Gastroesophageal sphincter (tissue), 4 donors: ENCODE measurements at regions not wholly inside any gene's neighbourhood (a gene's known extent, or its start where the extent isn't known, plus 50 kb on each side); places are given as distances from the start of the nearest gene placed in this dataset.

Experiments used
- ATAC-seq: fragments of 150-250 bp; one replicate; pipeline ENCODE4 v1.9.1; 2016; ENCODE audit warnings: mild to moderate bottlenecking, moderate library complexity
- H3K27ac ChIP-seq, 4 donors: fragments of 200-600 bp; sonication (generic) in 3 of 4; 1 replicate in 3 of 4; 2 replicates in 1 of 4; pipeline ENCODE4 v1.5.1; 2016 to 2019
- H3K27me3 ChIP-seq: fragments of 200-600 bp; sonication (generic); one replicate; pipeline ENCODE4 v1.5.1; 2019
- H3K36me3 ChIP-seq, 2 donors: fragments of 200-600 bp; sonication (generic); one replicate each; pipeline ENCODE4 v1.5.1; 2019; ENCODE audit warnings: control low read depth in 1 of 2
- H3K4me1 ChIP-seq, 3 donors: fragments of 200-600 bp; sonication (generic); 1 replicate in 2 of 3; 2 replicates in 1 of 3; pipeline ENCODE4 v1.5.1; 2016 to 2019; ENCODE audit warnings: control low read depth in 2 of 3
- H3K4me3 ChIP-seq, 2 donors: fragments of 200-600 bp; sonication (generic); one replicate each; pipeline ENCODE4 v1.5.1; 2019; ENCODE audit warnings: mild to moderate bottlenecking in 1 of 2, moderate library complexity in 1 of 2
- H3K9me3 ChIP-seq, 3 donors: fragments of 200-600 bp; sonication (generic); one replicate each; pipeline ENCODE4 v1.5.1; 2017 to 2019; ENCODE audit warnings: control low read depth in 2 of 3
- CTCF ChIP-seq, 4 experiments: fragments of 200-600 bp in 2 of 4; fragments of 450-650 bp in 2 of 4; sonication (generic) in 1 of 4; IDR thresholded peaks; one replicate each; pipeline ENCODE4 v1.5.1; 2017 to 2019; ENCODE audit warnings: antibody characterized with exemption in 4 of 4, mild to moderate bottlenecking in 2 of 4, moderate library complexity in 2 of 4
- EP300 ChIP-seq: sonication (generic); formaldehyde crosslinking; IDR thresholded peaks from one replicate; pipeline ENCODE4 v1.6.1; 2017; ENCODE audit warnings: antibody characterized with exemption, mild to moderate bottlenecking
- POLR2A ChIP-seq, 2 donors: fragments of 450-650 bp; IDR thresholded peaks; one replicate each; pipeline ENCODE4 v1.6.1; 2017; ENCODE audit warnings: antibody characterized with exemption in 2 of 2, mild to moderate bottlenecking in 2 of 2, moderate library complexity in 1 of 2
- POLR2AphosphoS5 ChIP-seq: sonication (generic); formaldehyde crosslinking; IDR thresholded peaks from one replicate; pipeline ENCODE4 v1.6.1; 2017; ENCODE audit warnings: antibody characterized with exemption
- WGBS, 2 donors: methylation state at CpG; one replicate each; pipeline ENCODE4 v1.1.5; 2018; ENCODE audit warnings: low coverage in 1 of 2; 5-methylcytosine and 5-hydroxymethylcytosine counted together

- WGBS, 2 donors, result 53% methylated on average over 7 of the region's 9 CpGs; no CpG with 5 or more reads in 1 of the 2 donors
- peak; percentile 76 for ATAC-seq
- Histone ChIP-seq H3K27me3 (no peaks in the 10 kb centered on the region), H3K4me1 (peaks cover 0 to 7% (median 0%) of the 10 kb centered on the region in 3 donors), H3K36me3 (no peaks in the 10 kb centered on the region), H3K4me3 (no peak overlapping the region), H3K27ac (peak overlapping the region in 3 of 4 donors; percentile 6 to 19 (median 17)), H3K9me3 (no peaks in the 10 kb centered on the region)
- TF ChIP-seq POLR2AphosphoS5 (peak; percentile 57), CTCF (IDR thresholded peaks at IDR 0.05) (no peak)
Observed at GRCh38 chr2:20141056-20141762, 83.7 kb downstream of the SDC1 start.

- Histone ChIP-seq H3K4me3 (no peak overlapping the region), H3K27me3 (no peaks in the 10 kb centered on the region), H3K4me1 (peaks cover 0 to 7% (median 0%) of the 10 kb centered on the region in 3 donors), H3K9me3 (no peaks in the 10 kb centered on the region), H3K27ac (peak overlapping the region in 1 of 4 donors; percentile 0), H3K36me3 (no peaks in the 10 kb centered on the region)
- TF ChIP-seq POLR2A (IDR thresholded peaks at IDR 0.05) (no peak), EP300 (no peak), CTCF (IDR thresholded peaks at IDR 0.05) (no peak), POLR2AphosphoS5 (no peak)
- no peak for ATAC-seq
- 100% methylated on average over 1 of the region's 11 CpGs; no CpG with 5 or more reads in 1 of the 2 donors for WGBS, 2 donors
Observed at GRCh38 chr2:20140321-20141055, 84.4 kb downstream of the SDC1 start.

- no peak for ATAC-seq
Observed at GRCh38 chr2:20139407-20140172, 85.3 kb downstream of the SDC1 start.

GRCh38 chr2:20138696-20139095, 86.2 kb downstream of the SDC1 start:
- 46 to 67% methylated on average over 6 of the region's 6 CpGs for WGBS, 2 donors
- TF ChIP-seq CTCF (IDR thresholded peaks at IDR 0.05) (no peak), POLR2AphosphoS5 (no peak), POLR2A (IDR thresholded peaks at IDR 0.05) (no peak), EP300 (no peak)
- Histone ChIP-seq H3K27ac (no peak overlapping the region), H3K27me3 (no peaks in the 10 kb centered on the region), H3K4me3 (no peak overlapping the region), H3K36me3 (no peaks in the 10 kb centered on the region), H3K9me3 (no peaks in the 10 kb centered on the region), H3K4me1 (peaks cover 0 to 7% (median 0%) of the 10 kb centered on the region in 3 donors)
- ATAC-seq, result no peak

More at GRCh38 chr2:20139407-20140172, 85.3 kb downstream of the SDC1 start:
- Histone ChIP-seq H3K4me3 (no peak overlapping the region), H3K4me1 (peaks cover 0 to 7% (median 0%) of the 10 kb centered on the region in 3 donors), H3K27ac (no peak overlapping the region), H3K36me3 (no peaks in the 10 kb centered on the region), H3K9me3 (no peaks in the 10 kb centered on the region), H3K27me3 (no peaks in the 10 kb centered on the region)
- no peak for TF ChIP-seq POLR2A (IDR thresholded peaks at IDR 0.05)
- no peak for TF ChIP-seq CTCF (IDR thresholded peaks at IDR 0.05)
- no peak for TF ChIP-seq EP300
- no peak for TF ChIP-seq POLR2AphosphoS5
- 84% methylated on average over 4 of the region's 9 CpGs; no CpG with 5 or more reads in 1 of the 2 donors for WGBS, 2 donors
